Kidney epithelial cell (primary cell): ENCODE measurements at regions not wholly inside any gene's neighbourhood (a gene's known extent, or its start where the extent isn't known, plus 50 kb on each side); places are given as distances from the start of the nearest gene placed in this dataset.

Source experiments
- DNase-seq: peaks from one replicate; pipeline ENCODE4 v3.0.0-alpha.2; 2010; ENCODE audit warnings: low read depth
- H3K27me3 ChIP-seq: 2 replicates; pipeline ENCODE4 v1.6.0; 2011; ENCODE audit warnings: low read length; ENCODE audit not compliant: control insufficient read depth, insufficient read depth
- H3K36me3 ChIP-seq: 2 replicates; pipeline ENCODE4 v1.5.1; 2011; ENCODE audit warnings: low read length; ENCODE audit not compliant: control insufficient read depth, insufficient read depth
- H3K4me3 ChIP-seq: 2 replicates; pipeline ENCODE4 v1.5.1; 2011; ENCODE audit warnings: low read depth, mild to moderate bottlenecking, control low read depth, low read length
- TF ChIP-seq, protein P1 (sequence below): IDR thresholded peaks from 2 replicates; pipeline ENCODE4 v1.5.1; 2011; ENCODE audit warnings: mild to moderate bottlenecking, moderate library complexity, low read length, control low read depth, inconsistent platforms; ENCODE audit not compliant: insufficient read depth, poor library complexity, severe bottlenecking

DNA sequence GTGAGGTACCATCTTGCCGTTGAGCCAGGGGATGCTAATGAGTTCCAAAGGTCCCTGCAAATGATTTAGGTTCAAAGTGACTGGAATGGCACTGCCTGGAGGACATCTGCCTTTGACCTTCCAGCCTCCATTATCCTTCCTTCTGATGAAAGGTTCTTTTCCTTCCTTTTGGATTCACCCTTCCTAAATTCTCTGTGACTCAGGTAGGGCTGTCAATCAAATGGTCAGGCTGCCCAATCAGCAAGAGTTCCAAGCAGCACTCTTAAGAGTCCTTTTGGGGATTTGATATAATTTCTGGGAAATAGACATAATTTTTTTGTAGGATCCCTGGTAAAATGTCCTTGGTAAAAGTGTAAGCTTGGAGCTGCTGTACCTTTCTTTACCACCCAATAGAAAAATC is 58.8 kb upstream of the LMO4 start:
- Histone ChIP-seq H3K4me3 (no peak overlapping the region), H3K27me3 (no peaks in the 10 kb centered on the region), H3K36me3 (no peaks in the 10 kb centered on the region)
- TF ChIP-seq, protein P1, sequence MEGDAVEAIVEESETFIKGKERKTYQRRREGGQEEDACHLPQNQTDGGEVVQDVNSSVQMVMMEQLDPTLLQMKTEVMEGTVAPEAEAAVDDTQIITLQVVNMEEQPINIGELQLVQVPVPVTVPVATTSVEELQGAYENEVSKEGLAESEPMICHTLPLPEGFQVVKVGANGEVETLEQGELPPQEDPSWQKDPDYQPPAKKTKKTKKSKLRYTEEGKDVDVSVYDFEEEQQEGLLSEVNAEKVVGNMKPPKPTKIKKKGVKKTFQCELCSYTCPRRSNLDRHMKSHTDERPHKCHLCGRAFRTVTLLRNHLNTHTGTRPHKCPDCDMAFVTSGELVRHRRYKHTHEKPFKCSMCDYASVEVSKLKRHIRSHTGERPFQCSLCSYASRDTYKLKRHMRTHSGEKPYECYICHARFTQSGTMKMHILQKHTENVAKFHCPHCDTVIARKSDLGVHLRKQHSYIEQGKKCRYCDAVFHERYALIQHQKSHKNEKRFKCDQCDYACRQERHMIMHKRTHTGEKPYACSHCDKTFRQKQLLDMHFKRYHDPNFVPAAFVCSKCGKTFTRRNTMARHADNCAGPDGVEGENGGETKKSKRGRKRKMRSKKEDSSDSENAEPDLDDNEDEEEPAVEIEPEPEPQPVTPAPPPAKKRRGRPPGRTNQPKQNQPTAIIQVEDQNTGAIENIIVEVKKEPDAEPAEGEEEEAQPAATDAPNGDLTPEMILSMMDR: no peak
- DNase-seq: no peak

DNA sequence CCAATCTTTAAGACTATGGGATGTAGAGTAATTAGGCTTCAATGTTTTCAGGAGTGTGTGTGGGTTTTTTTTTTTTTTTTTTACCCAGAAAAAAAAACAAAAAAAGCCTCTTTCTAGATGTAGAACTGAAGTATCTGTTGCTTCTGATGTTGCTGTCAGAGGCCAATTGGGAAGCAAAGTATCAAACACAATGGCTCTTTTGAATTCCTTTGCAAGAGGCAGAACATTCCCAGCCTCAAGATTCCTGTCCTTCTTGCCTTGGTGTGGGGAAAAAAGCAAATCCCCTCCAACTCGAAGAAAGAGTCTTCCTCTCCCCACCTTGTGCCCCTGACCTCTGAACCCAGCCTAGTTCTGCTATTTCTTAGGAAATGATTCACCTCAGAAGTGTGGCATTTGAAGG is 55.4 kb upstream of the LMO4 start:
- Histone ChIP-seq H3K36me3 (no peaks in the 10 kb centered on the region), H3K27me3 (no peaks in the 10 kb centered on the region), H3K4me3 (no peak overlapping the region)
- no peak for DNase-seq
- TF ChIP-seq, protein P1: no peak

DNA sequence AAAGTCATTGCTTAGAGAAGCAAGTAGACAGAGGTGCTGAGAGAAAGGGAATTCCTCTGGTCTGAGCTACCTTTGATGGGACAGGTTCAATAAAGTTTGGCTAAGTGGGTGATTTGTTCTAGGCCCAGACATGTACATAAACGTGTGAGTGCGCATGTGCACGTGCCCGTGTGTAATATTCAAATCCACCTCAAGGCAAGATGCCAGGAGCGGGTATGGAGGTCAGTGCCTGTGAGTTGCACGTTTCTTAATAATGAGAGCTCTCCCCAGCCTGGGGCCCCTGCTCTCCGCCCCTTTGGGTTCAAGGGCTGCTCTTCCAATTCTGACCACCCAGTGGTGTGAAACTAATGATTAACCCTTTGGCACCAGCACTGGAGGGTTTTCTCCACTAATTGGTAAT is 53.8 kb upstream of the LMO4 start:
- H3K36me3 ChIP-seq: no peaks in the 10 kb centered on the region
- TF ChIP-seq, protein P1: no peak
- no peak for DNase-seq
- H3K4me3 ChIP-seq: no peak overlapping the region
- no peaks in the 10 kb centered on the region for H3K27me3 ChIP-seq

DNA sequence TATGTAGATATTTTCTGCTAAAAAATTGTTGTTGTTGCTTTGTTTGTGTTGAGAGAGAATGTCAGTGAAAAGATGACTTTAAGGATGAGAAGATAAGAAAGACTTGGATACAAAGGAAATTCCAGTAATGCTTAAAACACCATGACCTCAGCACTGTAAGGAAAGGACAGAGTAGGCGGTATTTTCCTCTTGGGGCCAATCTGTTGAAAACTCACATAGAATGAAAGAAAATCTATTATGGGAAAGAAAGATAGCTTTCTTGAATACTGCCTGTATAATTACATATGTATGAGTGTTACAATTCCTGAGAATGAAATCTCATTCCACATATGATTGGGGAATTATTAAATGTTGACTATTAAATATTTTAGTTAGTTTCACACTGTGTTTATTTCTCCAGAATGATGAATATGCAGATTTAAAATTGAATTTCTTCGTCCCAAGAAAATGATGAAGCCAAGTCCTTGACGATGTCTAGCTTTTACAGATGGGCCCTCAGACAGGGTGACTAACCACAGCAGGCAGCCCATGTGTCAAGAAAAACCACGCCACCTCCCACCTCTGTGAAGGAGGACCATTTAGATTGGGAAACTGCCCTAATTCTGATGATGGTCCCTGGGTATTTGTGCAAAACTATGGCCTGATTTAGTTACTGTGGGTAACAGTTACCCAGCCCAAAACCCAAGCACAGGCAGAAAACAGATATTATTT is 49.7 kb upstream of the LMO4 start:
- no peak for DNase-seq
- Histone ChIP-seq H3K4me3 (no peak overlapping the region), H3K27me3 (no peaks in the 10 kb centered on the region), H3K36me3 (no peaks in the 10 kb centered on the region)
- TF ChIP-seq, protein P1: no peak
